HEK293T (cell line): ENCODE measurements at regions not wholly inside any gene's neighbourhood (a gene's known extent, or its start where the extent isn't known, plus 50 kb on each side); places are given as distances from the start of the nearest gene placed in this dataset.

Experiments used
- CTBP1 ChIP-seq: fragments of 450-650 bp; IDR thresholded peaks from 2 replicates; pipeline ENCODE4 v1.6.1; 2016; ENCODE audit warnings: borderline replicate concordance
- PKNOX1 ChIP-seq: fragments of 450-650 bp; IDR thresholded peaks from 2 replicates; pipeline ENCODE4 v1.6.1; 2016

- no peak for TF ChIP-seq PKNOX1
- no peak for TF ChIP-seq CTBP1
These were observed 1517.4 kb downstream of the BRD1 start for GRCh38 chr22:48310289-48310688.
